Breast epithelium (tissue), 4 donors: ENCODE measurements at regions not wholly inside any gene's neighbourhood (a gene's known extent, or its start where the extent isn't known, plus 50 kb on each side); places are given as distances from the start of the nearest gene placed in this dataset.
"Not testable (repeated sequence)": the region's sequence is repeated elsewhere in the genome, so short reads cannot be mapped to it uniquely, and the experiment has no call there.

ENCODE experiments used
- DNase-seq, 2 donors: peaks; one replicate each; pipeline ENCODE4 v3.0.0-alpha.2; 2019; ENCODE audit warnings: low spot score in 2 of 2
- H3K27ac ChIP-seq, 2 donors: fragments of 200-600 bp; sonication (generic) in 1 of 2; one replicate each; pipeline ENCODE4 v1.5.1; 2016 to 2019; ENCODE audit warnings: mild to moderate bottlenecking in 1 of 2
- H3K27me3 ChIP-seq, 2 donors: fragments of 200-600 bp; sonication (generic) in 1 of 2; one replicate each; pipeline versions ENCODE4 v1.5.1 to v1.6.0; 2017 to 2019; ENCODE audit warnings: control low read depth in 1 of 2, mild to moderate bottlenecking in 1 of 2
- H3K36me3 ChIP-seq: fragments of 200-600 bp; one replicate; pipeline ENCODE4 v1.5.1; 2019
- H3K4me1 ChIP-seq, 2 donors: fragments of 200-600 bp; sonication (generic); one replicate each; pipeline ENCODE4 v1.5.1; 2016 to 2019; ENCODE audit warnings: control low read depth in 1 of 2
- H3K4me3 ChIP-seq, 3 donors: fragments of 200-600 bp; sonication (generic); 1 replicate in 2 of 3; 2 replicates in 1 of 3; pipeline ENCODE4 v1.5.1; 2016 to 2019; ENCODE audit warnings: mild to moderate bottlenecking in 3 of 3, moderate library complexity in 2 of 3
- H3K9me3 ChIP-seq, 2 donors: fragments of 200-600 bp; sonication (generic) in 1 of 2; one replicate each; pipeline ENCODE4 v1.5.1; 2016 to 2019; ENCODE audit warnings: control low read depth in 1 of 2
- CTCF ChIP-seq, 3 donors: fragments of 450-650 bp; IDR thresholded peaks; one replicate each; pipeline ENCODE4 v1.5.1; 2016 to 2017; ENCODE audit warnings: antibody characterized with exemption in 3 of 3, mild to moderate bottlenecking in 3 of 3, moderate library complexity in 3 of 3
- POLR2A ChIP-seq: fragments of 450-650 bp; IDR thresholded peaks from one replicate; pipeline ENCODE4 v1.6.1; 2016; ENCODE audit warnings: antibody characterized with exemption, mild to moderate bottlenecking, moderate library complexity
- POLR2AphosphoS5 ChIP-seq, 3 donors: sonication (generic); formaldehyde crosslinking; IDR thresholded peaks; one replicate each; pipeline ENCODE4 v1.6.1; 2017; ENCODE audit warnings: antibody characterized with exemption in 3 of 3
- intact Hi-C: fragments of 100-400 bp; cut with DNase I; formaldehyde crosslinking; loops from one replicate; pipeline ENCODE4 v1.15.1; 2023; ENCODE audit warnings: low total_unique reads

DNA sequence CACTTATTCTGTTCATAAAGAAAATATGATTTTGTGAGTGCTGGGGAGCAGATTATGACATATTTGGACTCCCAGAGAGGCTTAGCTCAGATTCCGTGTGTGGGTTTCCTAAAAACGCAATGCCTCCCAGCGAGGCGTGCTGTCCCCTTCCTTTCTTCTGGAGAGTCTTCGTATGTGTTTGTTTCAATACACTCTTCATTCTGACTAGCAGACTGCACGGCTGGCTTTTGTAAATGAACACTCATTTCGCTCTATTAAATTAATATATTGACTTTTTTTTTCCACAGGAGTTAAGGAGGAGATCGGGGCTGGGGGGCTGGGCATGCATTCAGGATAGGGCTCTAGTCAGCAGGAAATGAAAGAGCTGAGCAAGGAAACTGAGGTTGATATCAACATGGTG is 102.3 kb downstream of the KBTBD2 start:
- H3K4me3 ChIP-seq, DNase-seq, H3K36me3 ChIP-seq, H3K4me1 ChIP-seq, H3K27ac ChIP-seq, H3K9me3 ChIP-seq, H3K27me3 ChIP-seq, intact Hi-C loops: not testable (repeated sequence)

- H3K4me3 ChIP-seq, DNase-seq, H3K36me3 ChIP-seq, H3K27me3 ChIP-seq, H3K27ac ChIP-seq, H3K9me3 ChIP-seq, H3K4me1 ChIP-seq, intact Hi-C loops: not testable (repeated sequence)
These were observed 103.4 kb downstream of the KBTBD2 start for GRCh38 chr7:32788174-32788573.

DNA sequence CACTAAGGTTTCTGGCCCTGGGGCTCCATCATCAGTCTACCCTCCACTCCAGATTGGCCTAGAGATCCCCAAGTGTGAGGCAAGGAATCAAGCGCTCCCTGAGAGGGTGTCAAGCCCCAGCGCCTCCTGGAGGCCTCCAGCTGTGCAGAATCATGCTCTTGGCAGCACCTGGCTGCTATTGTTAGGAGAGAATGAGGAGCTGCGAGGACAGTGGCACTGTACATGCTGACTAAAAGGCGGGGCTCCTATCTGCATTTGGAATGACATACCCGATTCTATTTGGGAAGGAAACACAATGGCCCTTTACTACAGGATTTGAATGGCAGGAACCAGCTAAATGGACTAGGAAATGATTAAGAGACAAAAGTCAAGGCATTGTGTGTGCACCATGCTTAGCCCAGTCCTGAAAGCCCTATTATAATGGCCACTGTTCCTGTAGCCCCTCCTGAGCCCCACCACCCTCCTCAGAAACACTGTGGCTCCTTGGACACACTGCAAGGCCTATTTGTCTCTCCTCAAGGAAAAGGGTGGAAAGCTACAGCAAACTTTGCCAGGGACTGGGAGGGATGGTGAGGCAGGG is 106.1 kb downstream of the KBTBD2 start:
- H3K36me3 ChIP-seq, DNase-seq, H3K27me3 ChIP-seq, H3K27ac ChIP-seq, H3K4me1 ChIP-seq, intact Hi-C loops, H3K4me3 ChIP-seq, H3K9me3 ChIP-seq: not testable (repeated sequence)

- DNase-seq, H3K4me1 ChIP-seq, H3K9me3 ChIP-seq, H3K27me3 ChIP-seq, H3K4me3 ChIP-seq, H3K27ac ChIP-seq, intact Hi-C loops, H3K36me3 ChIP-seq: not testable (repeated sequence)
These were observed 111.7 kb downstream of the KBTBD2 start for GRCh38 chr7:32779895-32780294.

- H3K4me1 ChIP-seq, result no peaks in the 10 kb centered on the region
- no peak overlapping the region for H3K27ac ChIP-seq
- no peak for DNase-seq
- TF ChIP-seq CTCF (IDR thresholded peaks at IDR 0.05) (no peak), POLR2A (no peak), POLR2AphosphoS5 (IDR thresholded peaks at IDR 0.05) (no peak)
- no peaks in the 10 kb centered on the region for H3K9me3 ChIP-seq
- H3K4me3 ChIP-seq, result no peak overlapping the region
- H3K36me3 ChIP-seq, result no peaks in the 10 kb centered on the region
- intact Hi-C loops, result no loop called here
- H3K27me3 ChIP-seq, result no peaks in the 10 kb centered on the region
These were observed 112.4 kb downstream of the KBTBD2 start for GRCh38 chr7:32779167-32779566.

DNA sequence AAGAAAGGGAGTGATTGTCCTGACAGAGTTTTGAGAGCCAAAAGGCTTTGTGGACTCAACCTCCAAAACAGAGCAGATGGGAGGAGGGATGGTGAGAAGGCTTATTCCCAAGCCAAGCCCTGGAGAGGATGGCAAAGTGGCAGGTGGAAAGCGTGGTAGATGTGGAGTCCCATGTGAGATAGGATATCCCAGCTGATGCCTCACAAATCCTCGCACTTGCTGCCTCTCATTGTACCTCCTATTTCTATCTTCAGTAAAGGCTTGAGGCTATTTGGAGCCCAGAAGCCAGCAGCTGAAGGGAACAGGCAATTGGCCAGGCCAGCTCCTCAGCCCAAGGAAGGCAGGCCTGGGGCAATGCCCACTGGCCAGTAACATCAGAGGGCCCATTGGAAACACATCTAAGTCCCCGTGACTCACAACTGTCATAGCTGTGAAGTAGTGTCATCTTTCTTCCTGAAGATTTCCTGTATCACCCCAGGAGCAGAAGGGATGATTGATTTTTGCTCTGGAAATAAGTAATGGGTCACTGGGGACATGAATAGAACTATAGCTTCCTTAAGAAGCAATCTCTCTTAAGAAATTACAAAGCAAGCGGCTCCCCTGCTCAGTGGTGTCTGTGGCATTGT is 114.4 kb downstream of the KBTBD2 start:
- H3K4me3 ChIP-seq, H3K27me3 ChIP-seq, H3K36me3 ChIP-seq, H3K9me3 ChIP-seq, DNase-seq, intact Hi-C loops, H3K4me1 ChIP-seq, H3K27ac ChIP-seq: not testable (repeated sequence)

DNA sequence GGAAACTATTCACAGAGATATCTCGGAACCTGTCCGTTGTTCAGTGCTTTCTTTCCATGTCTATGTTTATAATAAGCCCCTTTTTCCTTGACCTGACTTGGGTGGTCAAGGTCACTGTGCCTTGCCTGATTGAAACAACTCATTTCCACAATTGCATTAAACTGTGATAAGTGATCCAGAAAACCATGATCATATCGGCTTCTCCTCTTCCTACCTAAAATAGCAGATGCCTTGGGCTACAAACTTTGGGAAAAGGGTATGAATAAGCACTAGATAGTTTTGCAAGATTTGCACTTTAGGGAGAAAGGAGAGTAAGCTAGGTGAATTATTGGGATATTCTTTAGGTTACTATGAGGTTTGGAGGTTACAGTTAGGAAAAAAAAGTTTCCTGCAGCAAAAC is 115.2 kb downstream of the KBTBD2 start:
- H3K9me3 ChIP-seq, H3K36me3 ChIP-seq, H3K27ac ChIP-seq, DNase-seq, intact Hi-C loops, H3K4me1 ChIP-seq, H3K4me3 ChIP-seq, H3K27me3 ChIP-seq: not testable (repeated sequence)

DNA sequence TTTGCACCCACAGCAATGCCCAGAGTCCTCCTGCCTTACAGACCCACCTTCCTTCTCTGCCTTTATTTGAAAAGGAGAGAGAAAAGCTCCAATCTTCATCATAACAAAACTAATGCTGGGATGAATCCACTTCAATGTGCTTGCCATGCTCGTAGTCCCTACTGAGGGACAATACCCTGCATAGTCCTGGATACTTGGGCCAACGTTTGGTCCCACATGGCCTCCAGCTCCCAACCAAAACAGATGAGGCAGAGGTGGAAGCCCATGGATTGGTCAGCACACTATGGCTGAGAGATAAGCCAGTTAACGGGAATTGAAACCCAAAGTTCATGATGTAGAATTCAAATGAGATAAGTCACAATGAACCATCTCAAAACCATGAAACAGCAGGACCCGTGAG is 115.8 kb downstream of the KBTBD2 start:
- DNase-seq, H3K27me3 ChIP-seq, H3K4me1 ChIP-seq, intact Hi-C loops, H3K9me3 ChIP-seq, H3K4me3 ChIP-seq, H3K36me3 ChIP-seq, H3K27ac ChIP-seq: not testable (repeated sequence)

DNA sequence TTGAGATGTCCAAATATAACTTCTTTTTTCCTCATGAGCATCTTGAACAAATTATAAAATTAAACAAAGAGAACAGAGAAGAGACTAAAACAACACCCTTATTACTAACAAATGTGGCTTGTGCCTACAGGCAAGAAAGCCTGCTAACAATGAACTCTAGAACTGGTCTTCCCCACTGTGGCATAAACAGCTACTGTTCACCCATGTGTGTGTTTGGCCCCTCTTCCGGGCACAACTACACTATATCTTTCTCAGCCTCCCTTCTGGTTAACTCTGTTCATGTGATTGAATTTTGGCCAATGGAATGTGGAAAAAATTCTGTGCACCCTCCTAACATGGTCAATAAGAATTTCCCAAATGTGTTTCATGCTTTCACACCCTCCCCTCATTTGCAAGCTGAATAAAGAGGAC is 117.0 kb downstream of the KBTBD2 start:
- H3K4me1 ChIP-seq, result no peaks in the 10 kb centered on the region
- TF ChIP-seq POLR2A (no peak), POLR2AphosphoS5 (IDR thresholded peaks at IDR 0.05) (no peak), CTCF (IDR thresholded peaks at IDR 0.05) (no peak)

DNA sequence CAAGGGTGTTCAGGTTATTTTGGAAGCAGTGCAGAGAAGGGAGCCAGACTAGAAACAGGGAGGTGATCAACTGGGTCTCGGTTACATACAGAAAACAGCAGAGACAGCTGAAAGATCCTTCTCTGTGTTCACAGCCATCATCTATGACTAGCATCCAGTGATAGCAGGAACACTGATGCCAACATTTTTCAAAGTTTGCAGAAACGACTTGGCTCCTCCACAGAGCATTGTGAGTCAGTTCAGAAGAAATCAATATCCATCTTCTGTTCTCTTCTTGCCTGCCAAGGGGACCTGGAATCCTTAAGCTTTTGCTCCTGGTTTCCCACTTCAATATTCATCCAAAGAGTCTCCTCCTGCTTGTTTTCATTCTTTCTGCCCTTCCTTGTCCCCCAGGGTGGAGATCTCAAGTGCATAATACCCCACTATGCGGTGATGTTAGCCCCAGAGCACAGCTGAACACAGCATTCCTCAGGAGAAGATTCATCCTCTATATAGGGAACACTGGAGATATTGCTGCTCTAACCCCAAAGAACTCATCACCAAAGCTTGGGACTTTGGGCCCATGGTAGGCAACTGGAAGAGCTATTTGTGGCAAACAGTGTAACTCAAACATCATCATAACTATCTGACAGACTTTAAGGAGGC is 122.6 kb downstream of the KBTBD2 start:
- DNase-seq, H3K4me1 ChIP-seq, intact Hi-C loops: not testable (repeated sequence)

More for the DNA sequence above, 117.0 kb downstream of the KBTBD2 start:
- no peaks in the 10 kb centered on the region for H3K27me3 ChIP-seq
- no peaks in the 10 kb centered on the region for H3K36me3 ChIP-seq
- H3K27ac ChIP-seq, result no peak overlapping the region
- DNase-seq, result no peak
- intact Hi-C loops, result no loop called here
- H3K4me3 ChIP-seq, result no peak overlapping the region
- H3K9me3 ChIP-seq, result no peaks in the 10 kb centered on the region

DNA sequence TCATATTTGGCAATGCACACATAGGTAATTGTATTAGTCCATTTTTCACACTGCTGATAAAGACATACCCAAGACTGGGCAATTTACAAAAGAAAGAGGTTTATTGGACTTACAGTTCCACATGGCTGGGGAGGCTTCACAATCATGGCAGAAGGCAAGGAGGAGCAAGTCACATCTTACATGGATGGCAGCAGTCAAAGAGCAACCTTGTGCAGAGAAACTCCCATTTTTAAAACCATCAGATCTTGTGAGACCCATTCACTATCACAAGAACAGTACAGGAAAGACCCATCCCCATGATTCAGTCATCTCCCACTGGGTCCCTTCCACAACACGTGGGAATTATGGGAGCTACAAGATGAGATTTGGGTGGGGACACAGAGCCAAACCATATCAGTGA is 123.2 kb downstream of the KBTBD2 start:
- H3K9me3 ChIP-seq, H3K27me3 ChIP-seq, H3K27ac ChIP-seq, H3K4me3 ChIP-seq, H3K4me1 ChIP-seq, DNase-seq, H3K36me3 ChIP-seq, intact Hi-C loops: not testable (repeated sequence)

More for the DNA sequence above, 122.6 kb downstream of the KBTBD2 start:
- not testable (repeated sequence) for H3K4me3 ChIP-seq, H3K36me3 ChIP-seq, H3K27ac ChIP-seq, H3K27me3 ChIP-seq, H3K9me3 ChIP-seq
